HG02798 (cell line): ENCODE measurements at regions not wholly inside any gene's neighbourhood (a gene's known extent, or its start where the extent isn't known, plus 50 kb on each side); places are given as distances from the start of the nearest gene placed in this dataset.
"Not testable (repeated sequence)": the region's sequence is repeated elsewhere in the genome, so short reads cannot be mapped to it uniquely, and the experiment has no call there.

Source experiments
- ATAC-seq: cut with Tn5 transposase; IDR thresholded peaks from one replicate; pipeline ENCODE4 v1.9.1; 2021; ENCODE audit warnings: mild to moderate bottlenecking; ENCODE audit not compliant: unreplicated experiment, poor library complexity

DNA sequence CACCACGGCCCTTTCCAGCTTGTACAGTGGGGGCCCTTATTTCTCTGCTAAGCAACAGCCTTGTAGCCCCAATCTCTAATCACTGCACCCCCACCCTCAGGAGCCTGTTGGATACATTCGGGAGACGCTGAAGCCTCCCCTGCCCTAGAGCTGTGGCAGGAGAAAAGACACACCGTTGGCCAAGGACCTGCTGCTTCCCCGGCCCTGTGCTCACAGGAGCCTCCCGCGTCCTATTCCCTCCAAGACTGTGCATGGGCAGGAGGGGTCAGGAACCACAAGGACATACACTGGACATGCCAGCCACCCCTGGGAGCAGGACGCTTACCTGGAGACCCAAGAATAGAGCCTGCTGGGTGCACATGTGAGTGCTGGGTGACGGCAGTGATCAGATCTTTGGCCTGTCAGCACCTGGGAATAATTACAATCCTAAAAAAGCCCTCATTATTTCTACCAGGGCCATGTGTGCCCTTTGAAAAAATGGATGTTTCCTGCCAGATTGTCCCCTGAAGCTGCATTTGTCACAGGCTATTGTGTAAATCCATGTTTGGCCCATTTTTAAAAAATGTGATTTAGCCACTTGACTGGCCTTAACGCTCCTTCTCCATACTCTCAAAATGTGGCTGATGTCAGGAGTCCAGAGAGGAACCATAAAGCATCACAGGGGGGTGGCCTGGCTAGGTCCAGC, 590.6 kb downstream of the MATN1 start:
- no peak for ATAC-seq

GRCh38 chr1:30130566-30130965, 592.8 kb downstream of the MATN1 start:
- ATAC-seq, result not testable (repeated sequence)

GRCh38 chr1:30130099-30130498, 593.3 kb downstream of the MATN1 start:
- ATAC-seq, result no peak

DNA sequence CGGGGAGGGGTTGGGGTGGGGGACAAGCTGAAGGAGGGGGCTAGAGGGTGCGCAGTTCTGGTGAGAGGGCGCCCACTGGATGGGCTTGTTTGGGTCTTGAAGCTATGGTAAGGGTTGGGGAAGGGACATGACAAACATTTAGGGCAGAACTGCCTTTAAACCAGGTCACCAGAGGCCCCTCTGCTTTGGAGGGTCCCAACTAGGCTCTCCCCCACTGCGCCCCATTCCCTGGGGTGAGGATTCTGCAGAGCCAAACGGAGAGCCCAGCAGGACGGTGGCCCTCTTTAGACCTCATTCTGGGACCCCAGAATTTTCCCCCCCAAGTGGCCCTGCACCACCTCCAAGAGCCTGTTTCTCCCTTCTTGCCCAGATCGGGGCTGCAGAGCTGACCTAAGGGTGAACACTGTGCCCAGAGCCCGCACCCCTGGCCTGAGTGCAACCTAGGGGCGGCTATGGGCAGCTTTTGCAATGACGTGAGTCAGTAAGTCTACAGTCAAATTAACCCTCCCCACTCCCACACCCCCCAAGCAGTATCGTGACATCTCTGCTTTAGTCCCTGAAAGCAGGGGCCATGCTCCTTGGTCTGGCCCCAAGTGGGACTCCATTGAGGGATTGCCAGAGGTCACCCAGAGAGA, 593.8 kb downstream of the MATN1 start:
- ATAC-seq, result no peak

DNA sequence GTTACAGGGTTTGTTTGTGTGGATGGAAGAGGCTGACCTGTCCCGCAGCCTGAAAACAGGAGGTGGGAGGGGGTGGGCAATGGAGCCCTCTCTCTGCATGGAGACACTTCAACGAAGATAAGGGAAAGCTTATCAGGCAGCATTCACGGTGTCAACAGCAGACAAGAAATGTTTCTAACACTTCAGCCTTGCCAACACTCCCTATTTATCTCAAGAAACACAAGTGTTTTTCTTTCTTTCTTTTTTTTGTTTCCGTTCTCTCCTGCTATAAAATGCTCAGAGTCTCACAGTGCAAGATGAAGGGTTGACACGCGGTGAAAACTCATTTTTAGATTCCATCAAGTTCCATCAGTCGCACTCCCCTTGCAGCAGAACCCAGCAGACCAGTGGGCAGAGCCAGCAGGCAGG, 594.4 kb downstream of the MATN1 start:
- ATAC-seq, result no peak

DNA sequence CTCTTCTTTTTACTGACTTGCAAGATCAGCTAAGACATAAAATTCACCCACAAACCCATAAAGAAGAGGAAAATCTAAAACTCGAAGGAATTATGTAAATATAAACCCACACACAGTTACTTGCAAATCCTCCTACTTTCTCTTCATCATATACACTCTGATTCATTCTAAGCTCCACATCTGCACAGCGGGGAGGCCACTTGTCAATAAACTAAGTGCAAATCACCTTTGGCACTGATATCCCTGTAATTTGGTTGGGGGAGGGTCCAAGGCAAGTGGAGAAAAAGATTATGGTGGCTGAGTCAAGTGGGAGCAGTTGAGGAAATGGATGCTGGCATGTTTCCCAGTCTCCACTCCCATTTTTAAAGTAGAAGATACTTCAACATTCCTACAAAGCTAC, 596.5 kb downstream of the MATN1 start:
- ATAC-seq, result no peak

GRCh38 chr1:30125821-30126170, 597.6 kb downstream of the MATN1 start:
- ATAC-seq, result no peak

DNA sequence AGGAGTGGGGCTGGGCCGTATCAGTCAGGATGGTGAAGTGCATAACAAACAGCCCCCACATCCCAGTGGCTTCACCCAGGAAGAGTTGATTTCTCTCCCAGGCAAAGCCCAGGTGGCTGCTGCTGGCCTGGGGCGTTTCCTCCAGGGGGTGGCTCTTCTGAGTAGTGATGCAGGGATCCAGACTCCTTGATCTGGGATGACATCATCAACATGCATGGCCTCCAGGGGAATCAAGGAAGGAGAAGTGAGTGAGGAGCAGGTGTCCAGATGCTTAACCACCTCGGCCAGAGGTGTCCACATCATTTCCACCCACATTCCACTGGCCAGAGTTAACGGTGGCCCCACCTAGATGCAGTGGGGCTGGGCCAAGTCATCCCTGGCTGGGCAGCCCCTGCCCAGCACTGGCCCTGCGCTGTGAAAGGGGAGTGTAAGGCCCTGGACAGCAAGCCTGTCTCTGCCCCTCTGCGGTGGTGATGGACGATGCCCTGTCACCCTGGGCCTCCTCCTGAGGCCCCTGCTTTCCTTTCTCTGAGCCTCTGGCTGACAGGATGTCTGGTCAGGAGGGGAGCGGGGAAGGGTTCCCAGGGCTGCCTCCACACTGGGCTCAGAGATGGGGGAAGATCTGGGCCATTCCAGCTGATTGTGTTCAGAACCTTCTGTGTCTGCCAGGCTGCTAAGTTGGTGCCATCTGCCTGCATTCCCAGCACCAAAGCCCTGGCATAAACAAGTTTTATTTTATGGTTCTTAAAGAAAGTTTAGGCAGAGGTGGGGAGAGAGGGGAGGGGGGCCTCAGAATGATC, 598.2 kb downstream of the MATN1 start:
- no peak for ATAC-seq

DNA sequence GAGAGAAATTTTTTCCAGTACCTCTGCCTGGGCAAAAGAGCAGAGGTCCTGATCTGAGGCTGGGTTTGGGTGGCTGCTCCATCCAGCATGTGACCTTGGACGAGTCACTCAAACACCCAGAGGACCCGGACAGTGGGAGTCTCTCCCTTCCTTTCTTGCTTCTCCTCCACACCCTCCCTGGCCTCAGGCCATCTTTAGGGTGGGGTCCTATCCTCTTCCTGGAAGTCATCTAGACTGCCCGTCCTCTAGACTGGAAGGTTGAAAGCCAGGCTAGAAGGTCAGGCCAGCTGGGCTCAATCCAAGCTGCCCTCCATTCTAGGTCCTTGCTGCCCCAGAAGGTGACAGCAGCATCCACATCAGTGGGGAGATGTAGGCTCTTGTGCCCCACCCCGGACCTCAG, 599.5 kb downstream of the MATN1 start:
- no peak for ATAC-seq

- ATAC-seq, result no peak
Observed at GRCh38 chr1:30123036-30123435, 600.3 kb downstream of the MATN1 start.

DNA sequence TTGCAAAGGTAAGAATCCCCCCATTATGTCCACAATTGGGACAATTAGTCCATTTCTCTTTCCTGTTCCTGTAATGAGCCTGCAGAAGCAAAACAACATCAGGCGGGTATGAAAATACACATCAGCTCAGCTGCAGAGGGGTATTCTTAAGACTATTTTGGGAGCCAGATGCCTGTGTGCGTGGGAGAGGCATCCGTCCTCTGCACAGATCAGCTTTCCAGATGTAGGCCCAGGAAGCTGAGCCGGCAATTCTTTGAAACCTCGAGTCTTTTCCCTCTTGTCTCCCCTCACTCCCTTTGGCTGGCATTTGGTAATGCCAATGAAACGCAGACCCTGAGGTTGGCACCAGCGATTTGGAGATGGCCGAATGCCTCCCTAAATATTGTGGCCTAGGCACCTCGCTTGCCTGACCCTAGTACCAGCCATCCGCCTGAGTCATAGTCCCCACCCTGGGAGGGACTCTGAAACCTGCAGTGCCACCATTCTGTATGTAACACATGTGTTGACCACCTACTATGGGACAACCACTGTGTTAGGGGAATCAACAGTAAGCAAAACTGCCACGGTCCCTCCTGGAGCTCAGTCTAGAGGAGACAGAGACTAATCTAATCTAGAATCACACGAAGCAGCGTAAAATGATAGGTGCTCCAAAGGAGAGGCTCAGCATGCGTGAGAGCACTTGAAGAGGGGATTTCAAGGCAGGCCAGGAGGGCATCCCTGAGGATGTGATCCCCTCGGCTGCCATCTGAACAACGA, 603.0 kb downstream of the MATN1 start:
- ATAC-seq, result no peak

DNA sequence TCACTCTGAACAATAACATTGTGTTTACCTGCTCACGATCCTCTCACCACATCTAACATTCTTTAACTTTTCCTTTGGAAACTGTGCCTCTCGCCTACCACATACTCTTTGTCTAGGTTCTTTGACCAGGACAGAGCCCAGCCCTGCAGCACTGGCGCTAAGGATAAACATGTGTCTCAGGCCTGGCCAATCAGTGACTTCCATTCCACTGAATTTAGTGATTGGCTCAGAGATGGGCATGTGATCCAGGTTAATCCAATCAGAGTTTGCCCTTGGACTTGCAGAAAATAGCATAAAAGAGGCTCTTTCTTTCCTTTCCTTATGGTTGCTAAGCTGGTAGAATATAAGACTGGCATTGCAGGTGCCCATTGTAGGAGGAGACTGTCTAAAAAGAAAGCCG, 605.7 kb downstream of the MATN1 start:
- no peak for ATAC-seq

GRCh38 chr1:30111431-30111830, 612.0 kb downstream of the MATN1 start:
- ATAC-seq, result no peak

- no peak for ATAC-seq
Observed at GRCh38 chr1:30110846-30111245, 612.5 kb downstream of the MATN1 start.

- no peak for ATAC-seq
Observed at GRCh38 chr1:30109853-30110252, 613.5 kb downstream of the MATN1 start.

DNA sequence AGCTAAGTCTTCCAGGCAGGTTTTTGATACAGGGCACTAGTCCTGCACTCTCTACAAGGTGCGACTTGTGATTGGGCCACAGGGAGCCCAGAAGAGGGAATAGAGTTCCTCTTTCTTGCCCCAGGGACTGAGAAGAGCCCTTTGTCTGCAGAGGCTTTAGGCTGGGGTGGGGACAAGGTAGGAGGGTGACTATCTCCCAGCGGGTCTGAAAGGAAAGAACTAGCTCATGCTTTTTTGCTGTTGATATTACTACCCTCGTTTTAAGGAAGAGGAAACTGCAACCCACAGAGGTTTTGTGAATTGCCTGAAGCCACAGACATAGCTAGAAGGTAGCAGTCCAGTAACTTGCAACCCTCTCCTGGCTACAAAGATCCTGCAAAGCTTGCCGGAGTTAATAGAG, 615.2 kb downstream of the MATN1 start:
- ATAC-seq, result no peak

GRCh38 chr1:30106125-30106524, 617.3 kb downstream of the MATN1 start:
- ATAC-seq, result no peak

- no peak for ATAC-seq
Observed at GRCh38 chr1:30104551-30104950, 618.8 kb downstream of the MATN1 start.

- ATAC-seq, result no peak
Observed at GRCh38 chr1:30103708-30104411, 619.5 kb downstream of the MATN1 start.

DNA sequence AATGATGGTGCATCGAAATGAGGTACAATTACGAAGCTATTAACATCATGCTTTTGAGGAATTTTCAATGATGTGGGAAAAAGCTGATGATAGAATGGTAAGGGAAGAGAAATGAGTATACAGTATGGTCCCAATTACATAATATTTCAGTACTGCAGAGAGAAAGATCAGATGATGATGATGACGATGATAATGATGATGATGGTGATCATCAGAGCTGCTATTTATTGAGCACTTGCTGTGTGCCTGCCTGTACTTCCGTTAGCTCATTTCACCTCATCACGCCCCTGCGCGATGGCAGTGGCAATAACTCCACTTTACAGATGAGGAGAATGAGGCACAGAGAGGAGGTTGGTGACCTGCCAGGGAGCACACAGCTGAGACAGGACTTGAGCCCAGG, 620.8 kb downstream of the MATN1 start:
- no peak for ATAC-seq
